ENCODE measurements at regions not wholly inside any gene's neighbourhood (a gene's known extent, or its start where the extent isn't known, plus 50 kb on each side); places are given as distances from the start of the nearest gene placed in this dataset.
"Not testable (repeated sequence)": the region's sequence is repeated elsewhere in the genome, so short reads cannot be mapped to it uniquely, and the experiment has no call there.

GRCh38 chr2:41038408-41038807 lies 586.5 kb upstream of the SLC8A1 start:
- peak; percentile 20 for DNase-seq (ENCODE audit: low read depth)
- H3K4me3 ChIP-seq (ENCODE audit: low read depth, low read length): no peak overlapping the region
- no peak for TF ChIP-seq CTCF (conservative IDR thresholded peaks at IDR 0.05; ENCODE audit: low read depth, low read length)

GRCh38 chr2:41039750-41040149 lies 587.9 kb upstream of the SLC8A1 start:
- not testable (repeated sequence) for DNase-seq (ENCODE audit: low read depth); H3K4me3 ChIP-seq (ENCODE audit: low read depth, low read length)

GRCh38 chr2:41040782-41041520 lies 589.1 kb upstream of the SLC8A1 start:
- no peak overlapping the region for H3K4me3 ChIP-seq (ENCODE audit: low read depth, low read length)
- no peak for TF ChIP-seq CTCF (conservative IDR thresholded peaks at IDR 0.05; ENCODE audit: low read depth, low read length)
- DNase-seq (ENCODE audit: low read depth): no peak

GRCh38 chr2:41042343-41042742 lies 590.5 kb upstream of the SLC8A1 start:
- H3K4me3 ChIP-seq (ENCODE audit: low read depth, low read length): no peak overlapping the region
- DNase-seq (ENCODE audit: low read depth): no peak
- TF ChIP-seq CTCF (conservative IDR thresholded peaks at IDR 0.05; ENCODE audit: low read depth, low read length): no peak

GRCh38 chr2:41061356-41061755 lies 609.5 kb upstream of the SLC8A1 start:
- no peak for TF ChIP-seq CTCF (conservative IDR thresholded peaks at IDR 0.05; ENCODE audit: low read depth, low read length)
- no peak overlapping the region for H3K4me3 ChIP-seq (ENCODE audit: low read depth, low read length)
- DNase-seq (ENCODE audit: low read depth): no peak

- no peak for TF ChIP-seq CTCF (conservative IDR thresholded peaks at IDR 0.05; ENCODE audit: low read depth, low read length)
- no peak for DNase-seq (ENCODE audit: low read depth)
Measured at GRCh38 chr2:41062336-41062735, 610.4 kb upstream of the SLC8A1 start.

GRCh38 chr2:41066168-41066567 lies 614.3 kb upstream of the SLC8A1 start:
- no peak for DNase-seq (ENCODE audit: low read depth)
- no peak for TF ChIP-seq CTCF (conservative IDR thresholded peaks at IDR 0.05; ENCODE audit: low read depth, low read length)
- H3K4me3 ChIP-seq (ENCODE audit: low read depth, low read length): no peak overlapping the region

More at GRCh38 chr2:41062336-41062735, 610.4 kb upstream of the SLC8A1 start:
- H3K4me3 ChIP-seq (ENCODE audit: low read depth, low read length): no peak overlapping the region

Data from epithelial cell of proximal tubule (primary cell).